ENCODE measurements at regions not wholly inside any gene's neighbourhood (a gene's known extent, or its start where the extent isn't known, plus 50 kb on each side); places are given as distances from the start of the nearest gene placed in this dataset.

- Histone ChIP-seq H3K36me3 (ENCODE audit: control insufficient read depth in 4 of 4, insufficient read depth in 4 of 4, low read length in 3 of 4) (no peaks in the 10 kb centered on the region), H3K27ac (ENCODE audit: insufficient read depth in 1 of 2, low read depth in 1 of 2, low read length in 2 of 2, poor library complexity in 1 of 2, severe bottlenecking in 2 of 2) (no peak overlapping the region), H3K9me3 (ENCODE audit: control extremely low read depth in 1 of 5, control insufficient read depth in 4 of 5, insufficient read depth in 2 of 5, low read depth in 1 of 5, low read length in 4 of 5) (no peaks in the 10 kb centered on the region), H3K27me3 (replicated peaks in 2 of 5; ENCODE audit: control insufficient read depth in 4 of 5, insufficient read depth in 5 of 5, low read length in 4 of 5) (peaks cover 0 to 12% (median 0%) of the 10 kb centered on the region in 5 experiments), H3K4me3 (ENCODE audit: control insufficient read depth in 1 of 7, extremely low read depth in 1 of 7, insufficient read depth in 4 of 7, low read depth in 2 of 7, low read length in 6 of 7) (no peak overlapping the region), H3K4me1 (ENCODE audit: control extremely low read depth in 1 of 4, control insufficient read depth in 4 of 4, insufficient read depth in 4 of 4, low read length in 3 of 4) (no peaks in the 10 kb centered on the region)
- ChIA-PET POLR2A (no interaction called here), CTCF (interaction anchor here (1.1 kb wide), 1 partner anchor 201 kb away, joined by 3 read pairs; no protein-coding TSS in a partner anchor)
- 85% methylated on average over 8 of the region's 11 CpGs for WGBS (ENCODE audit: insufficient coverage)
- DNase-seq, result no peak
Measured at GRCh38 chr14:104294628-104294982, 156.2 kb downstream of the KIF26A start.

- ChIA-PET CTCF (interaction anchor here (1.1 kb wide), 1 partner anchor 201 kb away, joined by 3 read pairs; no protein-coding TSS in a partner anchor), POLR2A (no interaction called here)
- H3K36me3 ChIP-seq (ENCODE audit: control insufficient read depth in 4 of 4, insufficient read depth in 4 of 4, low read length in 3 of 4), result no peaks in the 10 kb centered on the region
- no peak overlapping the region for H3K4me3 ChIP-seq (ENCODE audit: control insufficient read depth in 1 of 7, extremely low read depth in 1 of 7, insufficient read depth in 4 of 7, low read depth in 2 of 7, low read length in 6 of 7)
- no peaks in the 10 kb centered on the region for H3K9me3 ChIP-seq (ENCODE audit: control extremely low read depth in 1 of 5, control insufficient read depth in 4 of 5, insufficient read depth in 2 of 5, low read depth in 1 of 5, low read length in 4 of 5)
- WGBS (ENCODE audit: insufficient coverage), result 81% methylated on average over 19 of the region's 25 CpGs
- peaks cover 0 to 12% (median 0%) of the 10 kb centered on the region in 5 experiments for H3K27me3 ChIP-seq (replicated peaks in 2 of 5; ENCODE audit: control insufficient read depth in 4 of 5, insufficient read depth in 5 of 5, low read length in 4 of 5)
- no peak overlapping the region for H3K27ac ChIP-seq (ENCODE audit: insufficient read depth in 1 of 2, low read depth in 1 of 2, low read length in 2 of 2, poor library complexity in 1 of 2, severe bottlenecking in 2 of 2)
- DNase-seq, result no peak
- H3K4me1 ChIP-seq (ENCODE audit: control extremely low read depth in 1 of 4, control insufficient read depth in 4 of 4, insufficient read depth in 4 of 4, low read length in 3 of 4), result no peaks in the 10 kb centered on the region
Measured at GRCh38 chr14:104294983-104295680, 156.7 kb downstream of the KIF26A start.

DNA sequence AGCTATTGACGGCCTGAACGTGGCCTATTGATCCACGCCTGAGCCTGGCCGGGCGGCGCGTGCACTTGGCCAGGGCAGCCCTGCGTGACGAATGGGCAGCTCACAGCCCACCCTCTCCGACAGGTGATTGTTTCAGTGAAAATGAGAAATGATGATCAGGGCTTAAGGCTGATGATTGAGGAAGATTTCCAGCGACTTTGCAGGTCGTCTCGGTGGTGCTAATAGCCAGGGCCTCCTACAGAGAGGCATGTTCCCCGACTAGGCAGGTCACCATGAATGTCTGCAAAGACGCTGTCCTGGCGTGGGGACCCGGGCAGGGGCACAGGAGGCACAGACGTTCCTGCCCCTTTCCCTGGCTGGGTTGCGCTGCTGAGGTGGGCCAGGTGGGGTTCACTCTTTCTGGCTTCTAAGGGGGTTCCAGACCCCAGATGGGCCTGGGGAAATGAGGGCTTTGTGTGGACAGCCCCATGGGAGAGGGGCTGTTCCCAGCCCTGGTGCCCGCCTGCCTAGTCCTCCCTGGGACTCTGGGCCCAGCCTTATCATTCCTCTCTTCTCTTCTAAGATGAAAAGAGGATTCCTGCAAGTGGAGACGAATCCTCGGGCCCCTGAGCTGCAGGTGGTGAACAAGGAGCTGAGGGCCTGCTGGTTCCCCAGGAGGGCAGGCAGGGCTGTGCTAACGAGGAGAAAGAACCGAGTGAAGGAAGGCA lies 157.4 kb downstream of the KIF26A start:
- WGBS (ENCODE audit: insufficient coverage), result 89% methylated on average over 21 of the region's 24 CpGs
- ChIA-PET POLR2A (no interaction called here), CTCF (no interaction called here)
- no peak overlapping the region for H3K4me3 ChIP-seq (ENCODE audit: control insufficient read depth in 1 of 7, extremely low read depth in 1 of 7, insufficient read depth in 4 of 7, low read depth in 2 of 7, low read length in 6 of 7)
- H3K27ac ChIP-seq (ENCODE audit: insufficient read depth in 1 of 2, low read depth in 1 of 2, low read length in 2 of 2, poor library complexity in 1 of 2, severe bottlenecking in 2 of 2), result no peak overlapping the region
- no peaks in the 10 kb centered on the region for H3K4me1 ChIP-seq (ENCODE audit: control extremely low read depth in 1 of 4, control insufficient read depth in 4 of 4, insufficient read depth in 4 of 4, low read length in 3 of 4)
- no peak for DNase-seq
- no peaks in the 10 kb centered on the region for H3K36me3 ChIP-seq (ENCODE audit: control insufficient read depth in 4 of 4, insufficient read depth in 4 of 4, low read length in 3 of 4)
- no peaks in the 10 kb centered on the region for H3K9me3 ChIP-seq (ENCODE audit: control extremely low read depth in 1 of 5, control insufficient read depth in 4 of 5, insufficient read depth in 2 of 5, low read depth in 1 of 5, low read length in 4 of 5)
- peaks cover 0 to 12% (median 0%) of the 10 kb centered on the region in 5 experiments for H3K27me3 ChIP-seq (replicated peaks in 2 of 5; ENCODE audit: control insufficient read depth in 4 of 5, insufficient read depth in 5 of 5, low read length in 4 of 5)

- Histone ChIP-seq H3K4me1 (ENCODE audit: control extremely low read depth in 1 of 4, control insufficient read depth in 4 of 4, insufficient read depth in 4 of 4, low read length in 3 of 4) (no peaks in the 10 kb centered on the region), H3K36me3 (ENCODE audit: control insufficient read depth in 4 of 4, insufficient read depth in 4 of 4, low read length in 3 of 4) (no peaks in the 10 kb centered on the region), H3K4me3 (ENCODE audit: control insufficient read depth in 1 of 7, extremely low read depth in 1 of 7, insufficient read depth in 4 of 7, low read depth in 2 of 7, low read length in 6 of 7) (no peak overlapping the region), H3K9me3 (ENCODE audit: control extremely low read depth in 1 of 5, control insufficient read depth in 4 of 5, insufficient read depth in 2 of 5, low read depth in 1 of 5, low read length in 4 of 5) (peaks cover 0 to 4% (median 0%) of the 10 kb centered on the region in 5 experiments), H3K27me3 (replicated peaks in 2 of 5; ENCODE audit: control insufficient read depth in 4 of 5, insufficient read depth in 5 of 5, low read length in 4 of 5) (peaks cover 0 to 6% (median 0%) of the 10 kb centered on the region in 5 experiments), H3K27ac (ENCODE audit: insufficient read depth in 1 of 2, low read depth in 1 of 2, low read length in 2 of 2, poor library complexity in 1 of 2, severe bottlenecking in 2 of 2) (no peak overlapping the region)
- WGBS (ENCODE audit: insufficient coverage), result 79% methylated on average over 25 of the region's 26 CpGs
- ChIA-PET POLR2A (no interaction called here), CTCF (no interaction called here)
- no peak for DNase-seq
Measured at GRCh38 chr14:104296388-104297312, 158.3 kb downstream of the KIF26A start.

DNA sequence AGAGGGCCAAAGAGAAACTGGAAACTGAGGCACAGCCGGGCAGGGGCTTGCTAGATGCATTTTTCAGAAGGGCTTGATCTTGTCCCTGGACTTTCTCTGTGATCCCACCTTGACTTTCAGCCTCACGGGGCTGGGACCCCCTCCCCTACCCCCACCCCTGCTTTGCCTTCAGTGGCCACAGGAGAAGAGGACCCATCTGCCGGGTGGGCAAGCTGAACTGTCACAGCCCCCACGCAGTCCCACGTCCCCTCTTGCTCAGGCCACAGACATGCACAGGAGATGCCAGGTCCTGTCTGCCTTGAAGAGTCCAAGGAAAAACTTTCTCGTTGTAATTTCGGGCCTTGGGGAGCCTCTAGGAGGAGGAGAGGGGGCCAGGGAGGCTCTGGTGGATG lies 158.9 kb downstream of the KIF26A start:
- no peak for DNase-seq
- ChIA-PET CTCF (no interaction called here), POLR2A (no interaction called here)
- no peak overlapping the region for H3K27ac ChIP-seq (ENCODE audit: insufficient read depth in 1 of 2, low read depth in 1 of 2, low read length in 2 of 2, poor library complexity in 1 of 2, severe bottlenecking in 2 of 2)
- peaks cover 0 to 4% (median 0%) of the 10 kb centered on the region in 5 experiments for H3K9me3 ChIP-seq (ENCODE audit: control extremely low read depth in 1 of 5, control insufficient read depth in 4 of 5, insufficient read depth in 2 of 5, low read depth in 1 of 5, low read length in 4 of 5)
- no peaks in the 10 kb centered on the region for H3K4me1 ChIP-seq (ENCODE audit: control extremely low read depth in 1 of 4, control insufficient read depth in 4 of 4, insufficient read depth in 4 of 4, low read length in 3 of 4)
- WGBS (ENCODE audit: insufficient coverage), result 90% methylated on average over 5 of the region's 7 CpGs
- H3K27me3 ChIP-seq (replicated peaks in 2 of 5; ENCODE audit: control insufficient read depth in 4 of 5, insufficient read depth in 5 of 5, low read length in 4 of 5), result peaks cover 0 to 6% (median 0%) of the 10 kb centered on the region in 5 experiments
- H3K36me3 ChIP-seq (ENCODE audit: control insufficient read depth in 4 of 4, insufficient read depth in 4 of 4, low read length in 3 of 4), result no peaks in the 10 kb centered on the region
- no peak overlapping the region for H3K4me3 ChIP-seq (ENCODE audit: control insufficient read depth in 1 of 7, extremely low read depth in 1 of 7, insufficient read depth in 4 of 7, low read depth in 2 of 7, low read length in 6 of 7)

GRCh38 chr14:104297721-104298401 lies 159.5 kb downstream of the KIF26A start:
- no peak for DNase-seq
- Histone ChIP-seq H3K27ac (ENCODE audit: insufficient read depth in 1 of 2, low read depth in 1 of 2, low read length in 2 of 2, poor library complexity in 1 of 2, severe bottlenecking in 2 of 2) (no peak overlapping the region), H3K36me3 (ENCODE audit: control insufficient read depth in 4 of 4, insufficient read depth in 4 of 4, low read length in 3 of 4) (no peaks in the 10 kb centered on the region), H3K9me3 (ENCODE audit: control extremely low read depth in 1 of 5, control insufficient read depth in 4 of 5, insufficient read depth in 2 of 5, low read depth in 1 of 5, low read length in 4 of 5) (peaks cover 0 to 4% (median 0%) of the 10 kb centered on the region in 5 experiments), H3K4me1 (ENCODE audit: control extremely low read depth in 1 of 4, control insufficient read depth in 4 of 4, insufficient read depth in 4 of 4, low read length in 3 of 4) (no peaks in the 10 kb centered on the region), H3K27me3 (replicated peaks in 2 of 5; ENCODE audit: control insufficient read depth in 4 of 5, insufficient read depth in 5 of 5, low read length in 4 of 5) (peaks cover 0 to 6% (median 0%) of the 10 kb centered on the region in 5 experiments), H3K4me3 (ENCODE audit: control insufficient read depth in 1 of 7, extremely low read depth in 1 of 7, insufficient read depth in 4 of 7, low read depth in 2 of 7, low read length in 6 of 7) (no peak overlapping the region)
- POLR2A ChIA-PET, result no interaction called here
- CTCF ChIA-PET, result no interaction called here
- WGBS (ENCODE audit: insufficient coverage), result 90% methylated on average over 8 of the region's 11 CpGs
